Stromal cell of bone marrow (primary cell): ENCODE measurements at regions not wholly inside any gene's neighbourhood (a gene's known extent, or its start where the extent isn't known, plus 50 kb on each side); places are given as distances from the start of the nearest gene placed in this dataset.
"Not testable (repeated sequence)": the region's sequence is repeated elsewhere in the genome, so short reads cannot be mapped to it uniquely, and the experiment has no call there.

ENCODE experiments used
- DNase-seq: peaks from one replicate; pipeline ENCODE4 v3.0.0-alpha.2; 2012; ENCODE audit warnings: low read depth

DNA sequence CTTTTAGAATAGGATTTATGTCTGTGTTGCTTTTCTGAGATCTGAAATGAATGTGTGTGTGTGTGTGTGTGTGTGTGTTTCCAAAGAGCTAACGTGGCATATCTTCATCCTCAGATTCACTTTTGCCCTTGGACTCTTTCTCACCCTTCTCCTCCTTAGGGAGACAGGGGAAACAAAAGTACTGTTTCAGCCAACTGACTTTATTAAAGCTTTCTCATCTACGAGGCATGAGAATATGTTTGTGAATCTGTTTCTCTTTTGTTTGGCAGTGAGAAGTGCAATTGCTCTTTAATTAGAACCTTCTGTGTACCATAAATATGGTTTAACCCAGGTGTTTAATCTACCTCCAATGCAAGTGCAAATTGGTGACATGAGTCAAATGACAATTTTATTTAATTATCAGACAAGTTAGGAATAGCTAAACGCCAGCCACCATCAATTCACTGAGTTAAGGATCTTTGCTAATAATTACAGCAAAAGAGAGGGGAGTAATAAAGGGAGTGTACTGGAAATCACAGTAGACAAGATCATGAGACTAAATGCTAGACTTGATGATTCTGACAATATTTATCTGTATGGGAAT, 186.4 kb upstream of the COL3A1 start:
- peak; percentile 70 for DNase-seq

DNA sequence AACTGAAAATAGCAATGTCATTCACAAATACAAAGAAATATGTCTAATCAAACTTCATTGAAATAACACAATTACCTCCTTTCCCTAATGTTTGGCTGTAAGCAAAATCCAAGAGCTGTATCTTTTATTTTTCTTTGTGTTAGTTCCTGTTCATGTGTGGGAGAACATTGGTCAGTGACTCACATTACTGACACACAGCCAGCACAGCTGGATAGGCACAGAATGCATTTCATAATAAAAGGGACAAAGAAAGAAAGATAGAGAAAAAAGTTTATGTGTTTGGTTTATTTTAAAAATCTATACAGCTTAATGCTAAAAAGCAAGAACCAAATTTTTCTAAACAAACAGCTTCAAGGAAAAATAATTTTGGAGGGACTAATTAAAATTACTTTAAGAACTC, 185.6 kb upstream of the COL3A1 start:
- DNase-seq: peak; percentile 92

DNA sequence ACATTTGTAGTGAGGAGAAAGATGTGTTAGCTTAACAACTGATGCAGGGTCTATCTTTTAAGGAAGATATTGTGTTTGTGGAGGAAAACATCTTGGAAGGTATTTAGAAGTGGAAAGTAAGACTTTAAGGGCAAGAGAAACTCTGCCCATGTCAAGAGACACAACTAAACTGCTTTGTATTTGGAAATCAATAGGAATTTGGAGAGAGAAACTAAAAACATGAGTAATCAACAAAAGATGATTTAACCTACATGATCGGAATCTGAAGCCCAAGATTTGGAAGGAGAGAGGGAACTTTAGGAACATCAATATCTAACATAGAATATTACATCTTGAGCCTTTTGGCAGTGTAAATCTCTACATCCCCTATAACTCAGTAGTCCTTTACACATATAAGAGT, 184.2 kb upstream of the COL3A1 start:
- no peak for DNase-seq

DNA sequence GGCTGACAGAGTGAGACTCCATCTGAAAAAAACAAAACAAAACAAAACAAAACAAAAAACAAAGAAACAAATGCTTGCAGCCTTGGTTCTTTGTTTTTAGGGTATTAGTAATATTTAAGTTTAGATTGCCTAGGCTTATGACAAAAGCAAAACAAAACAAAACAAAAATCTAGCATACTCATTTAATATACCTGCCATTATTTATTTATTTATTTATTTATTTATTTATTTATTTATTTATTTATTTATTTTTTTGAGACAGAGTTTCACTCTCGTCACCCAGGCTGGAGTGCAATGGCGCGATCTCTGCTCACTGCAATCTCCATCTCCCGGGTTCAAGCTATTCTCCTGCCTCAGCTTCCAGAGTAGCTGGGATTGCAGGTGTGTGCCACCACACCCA, 179.7 kb upstream of the COL3A1 start:
- not testable (repeated sequence) for DNase-seq

DNA sequence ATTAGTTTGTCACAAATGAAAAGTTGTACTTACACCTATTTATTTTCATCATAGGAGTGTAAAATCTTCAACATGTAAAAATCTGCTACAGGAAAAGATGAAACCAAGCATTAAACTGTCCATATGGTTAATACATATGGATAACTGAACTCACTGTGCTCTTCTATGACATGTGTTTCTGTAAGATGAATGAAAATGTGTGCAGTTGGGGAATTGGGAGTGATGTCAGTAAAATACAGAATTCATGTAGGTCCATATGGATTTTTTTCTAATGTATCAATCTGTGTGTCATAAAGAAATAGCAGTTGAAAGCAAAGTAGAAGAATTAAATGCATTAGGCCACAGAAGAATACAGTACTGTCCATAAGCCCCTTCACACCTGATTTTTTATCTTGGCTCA, 178.4 kb upstream of the COL3A1 start:
- no peak for DNase-seq

DNA sequence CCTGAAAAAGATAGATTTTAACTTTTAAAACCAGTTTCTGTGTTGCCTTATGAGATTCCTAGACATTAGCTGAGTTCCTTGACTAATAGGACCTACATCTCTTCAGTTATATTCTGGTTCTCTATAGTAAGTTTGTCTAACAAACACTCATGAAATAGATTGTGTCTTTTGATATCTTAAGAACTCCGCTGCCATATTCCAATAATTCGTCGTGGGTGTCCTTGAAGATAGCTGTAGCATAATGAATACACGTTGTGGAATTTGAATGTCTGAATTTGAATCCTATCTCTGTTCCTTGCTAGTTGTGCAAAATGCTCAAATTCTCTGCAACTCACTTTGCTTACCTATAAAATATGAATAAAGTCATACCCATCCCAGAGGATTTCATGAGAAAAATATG, 176.8 kb upstream of the COL3A1 start:
- DNase-seq: no peak

DNA sequence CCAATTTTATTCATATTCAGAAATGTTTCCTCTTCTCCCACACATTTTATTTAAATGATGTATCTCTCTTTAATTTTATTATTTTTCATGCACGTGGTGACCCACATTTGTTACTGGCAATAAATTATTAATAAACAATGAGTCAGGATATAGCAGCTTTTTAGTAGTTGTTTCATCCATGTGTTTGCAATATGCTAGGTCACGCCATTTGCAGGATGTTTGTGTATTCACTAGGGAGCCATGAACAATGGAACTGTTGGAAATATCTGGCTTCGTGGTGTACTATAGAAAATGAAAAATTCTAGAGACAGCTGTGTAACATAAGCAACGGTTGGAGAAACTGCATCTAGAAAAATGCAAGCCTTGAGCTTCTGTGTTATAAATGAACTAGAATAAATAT, 176.0 kb upstream of the COL3A1 start:
- no peak for DNase-seq

DNA sequence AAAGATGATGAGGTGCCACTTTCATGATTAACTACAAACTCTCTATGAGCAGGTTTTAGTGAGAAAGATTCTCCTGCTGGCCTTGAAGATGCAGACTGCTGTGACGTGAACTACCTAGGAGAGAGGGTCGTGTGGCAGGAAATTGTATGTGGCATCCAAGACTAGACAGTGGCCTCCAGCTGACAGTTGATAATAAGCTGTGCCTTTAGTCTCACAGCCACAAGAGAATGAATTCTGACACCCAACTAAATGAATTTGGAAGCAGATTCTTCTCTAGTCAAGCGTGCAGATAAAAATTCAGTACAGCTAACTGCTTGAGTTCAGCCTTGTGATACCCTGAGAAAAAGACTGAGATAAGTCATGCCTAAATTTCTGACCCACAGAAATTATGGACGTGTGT, 169.0 kb upstream of the COL3A1 start:
- DNase-seq: no peak

DNA sequence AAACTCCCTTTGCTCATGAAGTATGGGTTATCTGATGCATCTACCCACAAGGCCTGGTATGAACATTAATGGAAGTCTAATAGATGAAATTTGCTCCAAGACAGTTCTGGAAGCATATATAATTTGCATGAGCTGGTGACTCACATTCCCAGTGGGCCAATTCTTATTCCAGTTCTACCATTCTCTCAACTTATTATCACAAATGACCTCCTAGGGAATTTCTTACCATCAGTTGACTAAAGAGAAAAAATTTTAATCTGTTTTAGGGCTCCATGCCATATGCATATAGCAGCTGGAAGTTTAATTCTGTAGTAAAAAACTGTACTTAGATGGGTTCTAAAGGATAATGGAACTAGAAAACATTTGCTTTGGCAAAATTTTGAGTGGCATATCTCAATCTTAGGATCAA, 165.2 kb upstream of the COL3A1 start:
- peak; percentile 79 for DNase-seq

DNA sequence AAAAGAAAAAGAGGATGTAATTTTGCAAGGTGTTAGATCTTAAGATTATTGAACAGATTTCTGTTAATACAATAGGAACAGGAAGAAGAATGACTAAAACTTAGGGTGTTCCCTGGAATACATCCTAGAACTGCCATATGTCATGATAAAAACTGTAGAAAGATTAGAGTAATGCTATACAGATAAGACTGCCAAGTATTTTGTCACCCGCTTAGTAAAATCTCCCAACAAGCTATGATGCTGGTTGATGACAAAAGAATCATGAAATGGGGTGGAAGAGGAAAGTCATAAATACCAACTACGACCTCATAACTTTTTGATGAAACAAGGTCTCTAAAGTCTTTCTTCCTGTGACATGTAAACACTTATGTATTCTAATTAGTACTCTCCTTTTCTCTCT, 163.6 kb upstream of the COL3A1 start:
- DNase-seq: no peak

DNA sequence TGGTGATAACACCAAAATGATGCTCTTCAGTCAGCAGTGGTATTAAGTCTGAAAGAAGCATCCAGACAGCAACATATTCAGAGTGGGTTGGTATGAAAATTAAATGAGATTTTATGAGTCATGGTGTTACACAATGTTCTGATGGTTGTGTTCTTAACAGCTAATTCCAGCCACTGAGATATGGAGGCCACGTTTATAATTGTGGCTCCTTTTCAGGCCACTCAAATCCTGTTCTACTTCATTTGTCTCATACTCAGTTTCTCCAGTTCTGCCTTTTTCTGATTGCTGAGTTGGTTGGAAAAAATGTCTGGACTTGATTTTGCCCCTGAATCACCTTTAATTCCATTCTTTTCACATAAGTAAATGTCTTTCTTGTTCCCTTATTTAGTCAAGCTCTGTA, 162.7 kb upstream of the COL3A1 start:
- DNase-seq: peak; percentile 71

DNA sequence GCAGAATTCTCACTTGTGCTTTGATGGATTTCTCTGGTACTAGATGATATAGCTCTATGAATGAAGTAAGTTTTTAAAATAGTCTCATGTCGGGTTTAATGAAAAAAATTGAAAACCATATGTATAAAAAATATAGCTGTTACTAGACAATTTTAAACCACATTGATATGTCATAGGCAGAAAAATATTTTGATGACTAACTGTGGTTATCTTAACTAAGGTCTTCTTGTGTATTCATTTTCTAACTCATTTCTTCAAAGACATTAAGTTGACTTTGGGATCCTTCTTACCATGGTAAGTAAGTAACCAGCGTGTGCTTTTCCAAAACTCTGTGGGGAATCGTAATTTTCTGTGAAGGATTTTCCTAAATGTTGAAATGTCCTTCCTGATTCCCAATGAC, 160.9 kb upstream of the COL3A1 start:
- peak; percentile 84 for DNase-seq

DNA sequence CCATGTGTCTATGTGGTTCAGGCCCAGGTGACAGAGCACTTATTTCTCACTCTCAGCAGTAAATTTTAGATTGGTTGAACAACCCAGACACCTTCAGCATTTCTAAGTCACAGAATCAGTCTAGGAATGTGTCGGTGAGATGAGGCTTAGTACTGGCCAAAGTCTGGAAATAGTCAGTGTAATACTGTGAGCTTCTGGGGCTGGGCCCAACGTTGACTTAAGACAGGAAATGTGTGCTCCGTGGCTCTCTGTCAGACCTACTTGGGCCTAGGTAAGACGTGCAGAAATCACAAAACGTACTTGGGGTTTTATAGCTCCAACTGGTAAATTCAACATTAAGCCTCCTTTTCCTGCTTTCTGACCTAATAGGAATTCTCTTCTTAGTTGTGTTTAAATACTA, 160.3 kb upstream of the COL3A1 start:
- DNase-seq: no peak

DNA sequence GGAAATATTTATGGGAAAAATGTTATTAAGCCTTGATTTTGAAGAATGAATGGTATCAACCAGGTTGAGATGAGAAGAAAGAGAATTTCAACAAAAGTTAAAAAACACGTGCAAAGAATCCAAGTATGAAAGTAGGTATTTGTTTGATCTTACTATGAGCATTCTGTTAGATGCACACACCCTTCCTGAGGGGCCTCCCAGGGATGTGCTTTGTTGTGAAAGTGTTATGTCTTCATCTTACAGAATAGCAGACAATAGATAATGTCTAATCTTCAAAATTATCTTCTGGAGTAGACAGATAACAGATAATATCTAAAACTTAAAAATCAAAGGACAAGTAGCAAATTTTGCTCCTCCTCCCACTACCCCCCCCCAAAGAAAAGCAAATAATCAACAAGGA, 155.2 kb upstream of the COL3A1 start:
- no peak for DNase-seq

DNA sequence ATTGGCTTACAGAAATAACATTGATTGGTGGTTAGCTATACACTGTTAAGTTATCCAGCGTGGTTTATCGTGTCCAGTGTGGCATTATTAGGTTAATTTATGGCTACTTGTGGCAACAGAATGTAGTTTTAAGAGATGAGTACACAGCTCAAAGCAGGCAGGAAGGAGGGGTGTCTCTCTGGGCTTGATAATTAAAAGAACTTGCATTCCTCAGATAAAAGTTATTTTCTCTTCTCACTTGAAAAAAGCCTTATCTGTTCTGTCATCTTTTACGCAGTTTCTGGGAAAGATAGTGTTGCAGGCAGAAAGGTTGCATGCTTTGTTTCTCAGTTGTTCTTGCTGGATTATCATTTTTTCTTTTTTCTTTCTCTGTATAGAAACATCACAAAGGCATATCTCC, 154.4 kb upstream of the COL3A1 start:
- no peak for DNase-seq

DNA sequence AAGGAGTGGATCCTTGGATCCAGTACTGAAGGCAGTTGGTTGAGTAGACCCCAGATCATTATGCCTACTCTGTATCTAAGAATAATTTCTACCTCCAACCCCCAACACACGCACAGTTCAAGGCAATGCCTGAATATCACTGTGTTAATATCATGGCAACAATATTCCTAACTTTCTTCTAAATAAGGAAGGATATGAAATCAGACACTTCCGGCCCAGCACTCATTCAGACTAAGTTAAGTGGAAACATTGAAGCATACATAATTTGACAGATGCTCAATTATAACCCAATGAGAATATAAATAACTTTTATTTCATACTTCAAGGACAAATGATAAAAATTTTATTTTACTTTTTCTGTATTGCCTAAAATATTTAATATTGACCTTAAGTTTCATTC, 153.6 kb upstream of the COL3A1 start:
- DNase-seq: no peak

DNA sequence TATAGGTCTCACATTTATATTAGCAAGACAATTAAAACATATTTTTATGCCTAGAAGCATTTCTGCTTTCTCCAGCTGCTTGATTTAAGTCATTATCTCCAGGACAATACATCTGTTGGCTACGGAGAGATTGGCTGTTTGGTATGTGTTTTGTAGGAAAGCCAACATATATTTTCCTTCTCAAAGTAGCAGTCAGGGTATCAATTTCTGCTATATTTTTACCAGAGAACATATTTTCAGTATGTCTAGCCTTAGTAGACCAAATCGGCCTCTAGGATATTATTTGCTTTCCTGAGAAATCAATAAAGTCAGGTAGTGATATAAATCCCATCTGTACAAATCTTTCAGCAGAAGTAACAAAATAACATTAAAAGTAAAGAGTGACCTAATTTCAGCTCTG, 150.0 kb upstream of the COL3A1 start:
- DNase-seq: no peak

DNA sequence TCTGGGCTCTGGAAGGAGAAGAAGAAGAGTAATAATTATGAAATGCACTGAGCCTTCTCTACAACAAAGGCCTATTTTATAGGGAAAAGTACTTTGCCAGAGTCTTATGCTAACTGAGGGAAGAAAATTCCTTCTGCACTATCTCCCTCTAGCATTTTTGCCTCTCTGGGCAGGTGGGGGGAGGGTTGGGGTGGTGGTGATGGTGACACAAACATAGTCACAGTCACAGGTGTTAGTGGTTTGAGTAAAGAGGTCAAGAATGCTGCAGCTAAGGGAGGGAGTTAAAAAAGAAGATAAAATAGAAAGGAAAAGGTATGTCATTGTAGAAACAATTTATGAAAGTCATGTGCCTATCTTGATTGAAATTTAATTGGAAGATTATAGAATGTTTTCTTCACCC, 140.8 kb upstream of the COL3A1 start:
- DNase-seq: no peak

DNA sequence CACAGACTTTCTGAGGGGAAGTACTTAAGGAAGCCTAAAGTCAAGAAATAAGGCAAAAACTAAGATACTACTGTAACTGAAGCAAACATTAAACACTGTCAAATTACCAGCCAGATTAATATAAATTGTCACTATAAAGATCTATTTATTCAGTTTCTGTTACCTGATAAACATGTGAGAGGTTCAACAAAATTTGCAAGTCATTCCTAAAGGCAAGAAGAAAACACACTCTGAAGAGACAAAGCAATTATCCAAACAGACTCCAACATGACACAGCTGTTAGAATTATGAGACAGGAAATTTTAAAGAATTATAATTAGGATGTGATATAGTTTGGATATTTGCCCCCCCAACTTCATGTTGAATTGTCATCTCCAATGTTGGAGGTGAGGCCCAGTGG, 140.4 kb upstream of the COL3A1 start:
- DNase-seq: no peak

DNA sequence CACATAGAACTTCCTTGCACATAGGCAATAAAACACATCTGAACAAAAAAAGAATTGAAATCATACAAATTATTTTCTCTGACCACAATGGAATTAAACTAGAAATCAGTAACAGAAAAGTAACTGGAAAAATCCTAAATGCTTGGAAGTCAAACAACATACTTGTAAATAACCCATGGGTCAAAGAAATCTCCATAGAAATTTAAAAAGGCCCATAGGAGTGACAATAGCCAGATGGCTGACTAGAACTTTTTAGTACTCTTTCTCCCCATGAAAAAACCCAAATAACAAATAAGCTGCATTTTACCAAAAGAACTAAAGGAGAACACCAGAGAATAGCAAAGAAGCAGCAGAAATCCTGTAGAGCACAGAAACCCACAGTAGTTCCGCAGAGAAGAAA, 139.2 kb upstream of the COL3A1 start:
- DNase-seq: no peak

DNA sequence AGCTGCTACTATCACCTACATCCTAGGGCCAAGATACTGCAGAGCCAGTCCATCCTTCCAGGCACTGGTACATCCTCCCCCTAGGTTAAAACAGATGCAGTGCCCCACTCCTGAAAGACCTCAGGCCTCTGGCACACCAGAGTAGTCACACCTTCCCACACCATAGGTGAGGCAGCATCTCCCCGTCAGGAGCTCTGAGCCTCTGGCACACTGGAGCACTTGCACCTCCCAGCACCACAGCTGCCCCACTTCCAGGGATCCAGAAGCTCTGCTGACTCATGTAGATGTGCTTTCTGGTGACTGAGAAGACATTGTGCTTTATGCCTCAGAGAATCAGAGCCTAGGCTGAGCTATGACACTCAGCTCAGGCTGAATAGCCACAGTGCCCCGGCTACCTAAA, 138.4 kb upstream of the COL3A1 start:
- DNase-seq: no peak

DNA sequence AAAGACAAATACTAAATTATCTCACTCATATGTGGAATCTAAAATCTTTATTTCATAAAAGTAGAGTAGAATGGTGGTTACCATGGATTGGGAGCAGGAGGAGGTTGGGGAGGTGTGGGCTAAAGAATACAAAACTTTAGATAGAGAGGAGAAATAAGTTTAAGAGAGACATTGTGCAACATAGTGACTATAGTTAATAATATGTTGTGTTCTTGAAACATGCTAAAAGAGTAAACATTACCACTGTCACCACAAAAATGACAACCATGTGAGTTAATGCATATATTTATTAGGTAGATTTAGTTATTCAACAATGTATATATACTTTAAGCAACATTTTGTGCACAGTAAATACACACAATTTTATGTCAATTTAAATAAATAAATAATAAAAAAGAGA, 128.5 kb upstream of the COL3A1 start:
- DNase-seq: no peak

DNA sequence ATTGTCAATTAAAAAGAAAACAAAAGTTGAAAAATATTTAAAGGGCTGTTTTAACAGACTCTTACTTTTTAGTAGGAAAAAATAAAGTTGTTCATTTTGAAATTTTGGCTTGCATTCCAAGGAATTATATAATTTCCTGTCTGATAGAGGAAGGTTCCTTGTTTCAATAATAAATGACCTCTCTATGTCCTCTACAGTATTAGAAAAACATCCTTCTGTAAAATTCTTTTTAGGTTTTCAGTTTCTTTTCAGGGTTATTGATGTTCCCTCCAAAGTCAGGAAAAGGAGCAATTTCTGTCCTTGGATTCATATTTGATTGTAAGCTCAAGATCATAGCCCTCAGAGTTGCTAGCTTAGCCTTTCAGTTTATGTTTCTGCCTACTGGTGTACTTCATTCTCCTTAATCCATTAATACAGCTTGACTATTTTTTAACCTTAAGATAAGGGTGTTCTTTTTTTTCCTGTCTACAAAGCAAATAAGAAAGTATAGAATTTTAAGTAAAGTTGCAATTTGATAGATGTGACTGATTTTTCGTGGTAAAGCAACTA, 125.2 kb upstream of the COL3A1 start:
- no peak for DNase-seq

DNA sequence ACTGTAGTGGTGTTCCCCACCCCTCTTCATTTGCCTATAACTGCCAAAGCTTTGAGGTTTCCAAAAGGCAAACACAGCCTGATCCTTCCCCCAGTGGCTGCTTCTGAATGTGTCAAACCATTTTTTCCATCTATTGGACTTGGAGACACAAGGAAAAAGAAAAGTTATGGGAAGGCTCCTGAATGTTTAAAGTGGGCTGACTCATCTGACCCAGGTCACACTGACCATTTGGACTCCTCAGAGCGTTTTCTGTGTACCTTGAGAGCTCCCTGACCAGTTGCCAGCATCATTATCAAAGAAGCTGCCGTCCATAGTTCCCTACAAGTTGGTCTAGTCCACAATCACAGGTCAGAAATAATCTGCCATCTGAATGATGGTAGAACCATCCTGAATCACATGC, 123.4 kb upstream of the COL3A1 start:
- peak; percentile 6 for DNase-seq

DNA sequence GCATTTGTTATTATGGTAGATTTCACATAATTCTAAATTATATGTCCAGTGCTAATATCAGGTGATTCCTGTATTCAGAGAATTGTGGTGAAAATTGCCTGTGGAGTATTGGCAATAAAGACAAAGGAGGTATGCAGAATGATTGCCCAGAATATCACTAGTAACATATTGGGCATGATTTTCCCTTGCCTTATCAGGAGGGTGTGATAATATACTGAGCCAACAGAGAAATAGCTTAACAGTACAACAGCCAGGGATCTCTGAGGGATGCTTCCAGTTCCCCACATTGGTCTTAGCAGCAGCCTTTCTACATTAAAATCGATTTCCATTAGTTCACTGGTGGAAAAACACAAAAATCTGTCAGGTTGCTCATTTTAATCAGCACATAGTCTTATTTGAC, 122.9 kb upstream of the COL3A1 start:
- no peak for DNase-seq
